ENCODE measurements at regions not wholly inside any gene's neighbourhood (a gene's known extent, or its start where the extent isn't known, plus 50 kb on each side); places are given as distances from the start of the nearest gene placed in this dataset.

DNA sequence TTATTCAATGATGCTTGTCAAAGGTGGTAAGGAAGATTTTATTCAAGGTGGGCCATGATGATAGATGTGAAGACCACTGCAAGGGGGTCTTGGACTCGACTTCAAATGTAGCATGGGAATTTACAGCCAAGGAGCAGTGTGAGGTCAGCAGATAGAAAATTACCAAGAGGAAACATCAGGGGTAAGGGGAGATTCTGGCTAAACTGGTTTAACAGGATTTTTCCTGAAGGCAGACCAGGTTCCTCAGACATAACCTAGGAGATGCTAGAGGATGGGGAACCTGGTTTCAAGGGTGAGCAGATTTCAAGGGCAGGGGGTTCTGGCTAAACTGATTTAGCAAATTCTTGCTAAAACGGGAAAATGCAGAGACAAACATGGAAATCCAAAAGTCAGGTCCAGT lies 464.9 kb downstream of the TAFA4 start:
- TF ChIP-seq POLR2AphosphoS5 (IDR thresholded peaks at IDR 0.05; ENCODE audit: low read depth, low read length): no peak
- TF ChIP-seq FOXP2 (optimal IDR thresholded peaks at IDR 0.05; ENCODE audit: borderline replicate concordance, extremely low read depth, extremely low read length, insufficient read depth): no peak
- TF ChIP-seq, protein P1, sequence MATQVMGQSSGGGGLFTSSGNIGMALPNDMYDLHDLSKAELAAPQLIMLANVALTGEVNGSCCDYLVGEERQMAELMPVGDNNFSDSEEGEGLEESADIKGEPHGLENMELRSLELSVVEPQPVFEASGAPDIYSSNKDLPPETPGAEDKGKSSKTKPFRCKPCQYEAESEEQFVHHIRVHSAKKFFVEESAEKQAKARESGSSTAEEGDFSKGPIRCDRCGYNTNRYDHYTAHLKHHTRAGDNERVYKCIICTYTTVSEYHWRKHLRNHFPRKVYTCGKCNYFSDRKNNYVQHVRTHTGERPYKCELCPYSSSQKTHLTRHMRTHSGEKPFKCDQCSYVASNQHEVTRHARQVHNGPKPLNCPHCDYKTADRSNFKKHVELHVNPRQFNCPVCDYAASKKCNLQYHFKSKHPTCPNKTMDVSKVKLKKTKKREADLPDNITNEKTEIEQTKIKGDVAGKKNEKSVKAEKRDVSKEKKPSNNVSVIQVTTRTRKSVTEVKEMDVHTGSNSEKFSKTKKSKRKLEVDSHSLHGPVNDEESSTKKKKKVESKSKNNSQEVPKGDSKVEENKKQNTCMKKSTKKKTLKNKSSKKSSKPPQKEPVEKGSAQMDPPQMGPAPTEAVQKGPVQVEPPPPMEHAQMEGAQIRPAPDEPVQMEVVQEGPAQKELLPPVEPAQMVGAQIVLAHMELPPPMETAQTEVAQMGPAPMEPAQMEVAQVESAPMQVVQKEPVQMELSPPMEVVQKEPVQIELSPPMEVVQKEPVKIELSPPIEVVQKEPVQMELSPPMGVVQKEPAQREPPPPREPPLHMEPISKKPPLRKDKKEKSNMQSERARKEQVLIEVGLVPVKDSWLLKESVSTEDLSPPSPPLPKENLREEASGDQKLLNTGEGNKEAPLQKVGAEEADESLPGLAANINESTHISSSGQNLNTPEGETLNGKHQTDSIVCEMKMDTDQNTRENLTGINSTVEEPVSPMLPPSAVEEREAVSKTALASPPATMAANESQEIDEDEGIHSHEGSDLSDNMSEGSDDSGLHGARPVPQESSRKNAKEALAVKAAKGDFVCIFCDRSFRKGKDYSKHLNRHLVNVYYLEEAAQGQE (IDR thresholded peaks at IDR 0.05; ENCODE audit: insufficient read depth in 1 of 2, low read depth in 2 of 2, low read length in 2 of 2): no peak
- TF ChIP-seq SIN3A (IDR thresholded peaks at IDR 0.05; ENCODE audit: borderline replicate concordance, insufficient read depth, low read length): no peak
- no peak for TF ChIP-seq TAF1 (IDR thresholded peaks at IDR 0.05; ENCODE audit: borderline replicate concordance, insufficient read depth, low read length)
